HG03196 (cell line): ENCODE measurements at regions not wholly inside any gene's neighbourhood (a gene's known extent, or its start where the extent isn't known, plus 50 kb on each side); places are given as distances from the start of the nearest gene placed in this dataset.
"Not testable (repeated sequence)": the region's sequence is repeated elsewhere in the genome, so short reads cannot be mapped to it uniquely, and the experiment has no call there.

Experiments
- ATAC-seq: cut with Tn5 transposase; IDR thresholded peaks from one replicate; pipeline ENCODE4 v1.9.1; 2021; ENCODE audit not compliant: unreplicated experiment

DNA sequence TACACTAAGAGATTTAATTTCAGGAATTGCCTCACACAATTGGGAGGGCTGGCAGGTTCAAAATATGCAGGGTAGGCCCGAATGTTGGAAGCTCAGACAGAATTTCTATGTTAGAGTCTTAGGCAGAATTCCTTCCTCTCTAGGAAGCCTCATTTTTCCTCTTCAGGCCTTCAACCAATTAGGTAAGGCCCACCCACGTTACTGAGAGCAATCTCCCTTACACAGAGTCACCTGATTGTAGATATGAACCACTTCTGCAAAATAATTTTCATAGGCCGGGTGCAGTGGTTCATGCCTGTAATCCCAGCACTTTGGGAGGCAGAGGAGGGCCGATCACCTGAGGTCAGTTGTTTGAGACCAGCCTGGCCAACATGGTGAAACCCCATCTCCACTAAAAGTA is 50.2 kb upstream of the HIVEP1 start:
- no peak for ATAC-seq

DNA sequence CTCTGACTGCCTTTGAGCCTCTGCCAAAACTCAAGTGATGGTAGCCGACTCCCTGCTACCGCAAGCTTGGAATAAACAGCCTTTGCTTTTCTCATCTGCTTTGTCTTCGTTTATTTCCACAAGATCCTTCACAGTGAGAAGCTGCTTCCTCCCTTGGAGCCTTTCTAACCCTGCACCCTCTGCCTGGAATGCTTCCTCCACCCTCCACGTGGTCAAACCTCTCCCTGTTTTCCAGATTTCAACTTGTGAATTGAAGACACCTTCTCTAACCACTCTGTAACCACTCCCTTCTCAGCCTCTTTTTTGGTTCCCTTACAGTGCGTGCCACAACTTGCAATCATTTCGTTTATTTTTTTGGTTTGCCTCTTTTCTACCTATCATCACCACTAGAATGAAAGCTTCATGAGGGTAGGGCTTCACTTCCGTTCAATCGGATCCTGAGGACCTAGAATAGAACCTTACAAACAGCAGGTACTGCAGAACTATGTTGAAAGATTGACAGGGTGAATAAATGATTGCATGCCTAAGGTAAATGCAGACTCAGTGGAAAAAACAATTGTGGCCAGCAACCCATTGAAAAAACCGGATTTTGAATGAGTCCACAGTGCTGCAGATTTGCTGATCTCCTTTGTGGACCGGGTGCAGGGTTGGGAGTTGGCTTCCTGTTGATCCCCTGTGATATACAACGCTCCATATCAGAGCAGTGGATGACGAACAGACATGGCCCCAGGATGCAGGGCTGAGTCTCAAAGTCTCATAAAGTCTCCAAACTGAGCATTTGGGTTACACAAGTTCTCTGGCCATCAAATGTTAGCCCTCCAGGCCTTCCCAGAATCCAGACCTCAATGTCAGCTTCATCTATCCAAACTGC is 51.0 kb upstream of the HIVEP1 start:
- ATAC-seq = no peak

GRCh38 chr6:11956781-11957180 is 55.3 kb upstream of the HIVEP1 start:
- ATAC-seq = no peak

GRCh38 chr6:11953641-11954040 is 58.5 kb upstream of the HIVEP1 start:
- no peak for ATAC-seq

GRCh38 chr6:11952316-11952715 is 59.8 kb upstream of the HIVEP1 start:
- no peak for ATAC-seq

DNA sequence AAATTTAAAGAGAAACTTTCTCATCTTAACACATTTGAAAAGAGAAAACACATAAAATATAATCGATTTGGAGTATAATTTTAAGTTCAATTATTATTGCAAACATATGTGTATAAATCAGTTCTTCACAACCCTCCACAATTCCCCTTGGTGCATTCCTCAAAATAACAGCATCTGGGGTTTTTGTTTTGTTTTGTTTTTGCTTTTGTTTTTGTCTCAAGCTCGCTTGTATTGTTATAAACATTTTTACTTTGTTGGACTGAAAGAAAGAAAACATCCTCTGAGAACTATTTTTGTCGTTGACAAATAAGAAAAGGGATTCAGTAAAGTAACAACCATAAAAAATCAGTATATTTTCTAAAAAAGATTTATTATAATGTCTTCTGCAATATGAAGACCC is 60.2 kb upstream of the HIVEP1 start:
- ATAC-seq = no peak

DNA sequence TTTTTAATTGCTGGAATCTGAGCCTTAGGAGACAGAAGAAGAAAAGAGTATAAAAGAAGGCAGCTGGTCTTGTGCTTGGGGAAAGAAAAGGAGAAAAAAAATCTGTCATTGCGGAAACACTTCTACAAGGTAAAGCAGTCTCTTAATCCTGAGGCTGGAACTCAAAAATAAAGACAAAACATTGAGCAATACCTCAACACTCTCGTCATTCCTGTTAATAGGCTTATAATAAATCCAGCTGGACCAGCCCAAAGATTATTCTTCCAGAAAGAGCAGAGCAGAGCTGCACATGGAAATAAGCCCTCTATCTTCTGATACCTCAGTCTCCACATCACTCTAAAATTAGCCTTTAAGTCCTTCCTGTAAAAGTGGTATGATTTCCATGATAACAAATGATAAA is 62.0 kb upstream of the HIVEP1 start:
- ATAC-seq = no peak

GRCh38 chr6:11947575-11947974 is 64.5 kb upstream of the HIVEP1 start:
- no peak for ATAC-seq

DNA sequence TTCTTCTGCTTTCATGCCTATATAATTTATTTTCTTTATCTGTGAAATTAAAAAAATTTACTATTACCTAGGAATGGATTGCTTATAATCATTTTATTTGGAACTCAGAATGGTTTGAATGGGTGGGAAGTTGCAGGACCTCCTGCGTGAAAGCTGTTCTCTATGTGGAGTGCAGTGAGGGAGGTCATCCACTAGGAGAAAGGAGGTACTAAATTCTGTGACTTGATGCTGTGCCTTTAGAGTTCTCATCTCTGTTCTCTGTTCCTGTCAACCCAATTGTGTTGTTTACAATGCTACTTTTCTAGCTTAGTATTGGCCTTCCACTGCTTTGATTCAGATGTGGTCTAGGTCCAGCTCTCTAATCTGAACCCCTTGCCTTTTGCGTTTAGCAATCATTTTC is 65.0 kb upstream of the HIVEP1 start:
- no peak for ATAC-seq

DNA sequence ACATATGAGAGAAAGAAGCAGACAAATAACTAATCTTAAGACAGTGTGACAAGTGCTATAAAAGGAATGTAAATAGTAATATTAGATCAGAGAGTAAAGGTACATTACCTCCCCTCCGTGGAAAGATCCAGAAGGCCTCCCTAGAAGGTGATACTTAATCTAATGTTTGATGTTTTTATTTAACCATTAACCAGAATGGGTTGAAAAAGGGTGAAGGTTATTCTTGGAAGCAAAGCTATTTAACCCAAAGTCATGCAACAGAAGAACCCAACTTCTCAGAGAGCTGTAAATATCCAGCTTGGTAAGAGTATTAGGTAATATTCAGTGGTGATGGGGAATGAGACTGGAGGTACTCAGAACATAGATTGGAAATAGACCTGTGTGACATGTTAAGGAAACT is 68.0 kb upstream of the HIVEP1 start:
- no peak for ATAC-seq

GRCh38 chr6:11943060-11943459 is 69.1 kb upstream of the HIVEP1 start:
- ATAC-seq = no peak

GRCh38 chr6:11942185-11942864 is 69.8 kb upstream of the HIVEP1 start:
- ATAC-seq = no peak

GRCh38 chr6:11940532-11941166 is 71.5 kb upstream of the HIVEP1 start:
- not testable (repeated sequence) for ATAC-seq

DNA sequence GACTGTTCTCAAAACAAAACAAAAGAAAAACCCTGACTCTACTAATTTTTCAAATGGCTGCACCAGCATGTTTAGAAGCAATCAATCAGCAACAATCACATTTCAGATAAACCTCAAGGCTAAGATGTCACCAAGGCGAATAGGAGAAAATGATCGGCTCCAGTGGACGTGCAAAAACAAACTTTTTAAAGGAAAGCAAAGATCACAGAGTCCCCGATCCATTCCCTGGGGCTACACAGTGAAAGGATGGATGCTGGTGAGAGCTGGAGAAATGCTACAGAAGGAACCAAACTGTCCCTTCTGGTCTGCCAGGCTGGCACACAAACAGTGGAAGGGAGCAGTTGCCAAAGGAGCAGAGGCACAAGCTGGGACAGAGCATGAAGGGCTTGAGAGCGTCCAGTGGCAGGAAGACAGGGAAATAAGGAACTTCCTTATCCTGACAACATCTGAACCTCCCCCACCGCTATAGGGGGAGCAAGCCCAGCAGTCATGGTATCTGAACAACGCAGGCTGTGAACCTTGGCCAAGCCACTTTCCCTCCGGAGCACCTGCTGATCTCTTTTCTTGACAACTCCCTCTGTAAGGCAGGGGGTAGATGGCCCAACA is 73.7 kb upstream of the HIVEP1 start:
- no peak for ATAC-seq

DNA sequence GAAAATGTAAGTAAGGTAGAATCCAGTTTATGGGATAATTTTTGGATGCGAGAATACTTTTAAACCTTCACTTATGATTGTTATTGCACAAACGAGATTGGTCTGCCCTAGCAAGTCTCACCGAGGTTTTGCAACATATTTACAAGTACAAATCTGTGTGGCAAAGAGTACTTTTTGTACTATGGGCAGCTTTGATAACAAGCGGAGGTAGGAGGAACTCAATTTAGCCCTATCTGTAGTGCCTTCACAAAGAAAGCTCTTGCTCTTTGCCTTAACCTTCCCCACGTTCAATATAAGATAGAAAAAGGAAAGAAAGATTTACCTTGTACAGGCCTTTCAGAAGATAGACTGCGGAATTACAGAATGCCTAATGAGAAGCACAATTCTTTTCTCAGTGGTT is 77.5 kb upstream of the HIVEP1 start:
- ATAC-seq = no peak

DNA sequence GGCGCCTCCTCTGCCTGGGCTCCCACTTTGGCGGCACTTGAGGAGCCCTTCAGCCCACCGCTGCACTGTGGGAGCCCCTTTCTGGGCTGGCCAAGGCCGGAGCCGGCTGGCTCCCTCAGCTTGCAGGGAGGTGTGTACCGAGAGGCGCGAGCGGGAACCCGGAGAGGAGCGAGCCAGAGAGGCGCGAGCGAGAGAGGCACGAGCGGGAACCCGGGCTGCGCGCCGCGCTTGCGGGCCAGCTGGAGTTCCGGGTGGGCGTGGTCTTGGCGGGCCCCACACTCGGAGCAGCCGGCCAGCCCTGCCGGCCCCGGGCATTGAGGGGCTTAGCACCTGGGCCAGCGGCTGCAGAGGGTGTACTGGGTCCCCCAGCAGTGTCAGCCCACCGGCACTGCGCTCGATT is 79.2 kb upstream of the HIVEP1 start:
- ATAC-seq = not testable (repeated sequence)

- no peak for ATAC-seq
Observed at GRCh38 chr6:11931296-11932035, 80.6 kb upstream of the HIVEP1 start.

DNA sequence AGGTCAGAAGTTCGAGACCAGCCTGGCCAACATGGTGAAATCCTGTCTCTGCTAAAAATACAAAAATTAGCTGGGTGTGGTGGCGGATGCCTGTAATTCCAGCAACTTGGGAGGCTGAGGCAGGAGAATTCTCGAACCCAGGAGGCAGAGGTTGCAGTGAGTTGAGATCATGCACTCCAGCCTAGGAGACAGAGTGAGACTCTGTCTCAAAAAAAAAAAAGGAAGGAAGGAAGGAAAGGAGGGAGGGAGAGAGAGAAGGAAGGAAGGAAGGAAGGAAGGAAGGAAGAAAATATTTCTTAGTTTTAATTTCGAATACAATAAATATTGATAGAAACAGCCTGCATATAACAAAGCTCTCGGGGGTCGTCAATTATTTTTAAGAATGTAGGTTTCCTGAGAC is 81.3 kb upstream of the HIVEP1 start:
- ATAC-seq = not testable (repeated sequence)

DNA sequence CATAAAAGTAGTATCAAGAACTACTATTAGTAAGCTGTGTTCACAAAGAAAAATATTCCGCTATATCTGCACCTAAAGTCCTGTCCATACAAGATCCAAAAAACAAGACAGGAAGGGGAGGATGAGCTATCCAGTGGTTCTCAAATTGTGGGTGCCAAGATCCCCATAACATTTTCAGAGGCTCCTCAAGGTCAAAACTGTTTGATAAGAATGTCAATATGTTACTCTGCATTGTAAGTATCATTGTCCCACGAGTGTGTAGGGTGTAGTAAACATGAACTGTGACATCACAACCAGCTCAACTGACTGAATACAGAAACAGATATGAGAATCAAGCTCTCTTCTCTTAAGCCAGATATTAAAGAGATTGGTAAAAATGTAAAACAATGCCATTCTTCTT is 81.9 kb upstream of the HIVEP1 start:
- ATAC-seq = no peak

GRCh38 chr6:11929241-11929835 is 82.8 kb upstream of the HIVEP1 start:
- no peak for ATAC-seq
